ENCODE measurements at regions not wholly inside any gene's neighbourhood (a gene's known extent, or its start where the extent isn't known, plus 50 kb on each side); places are given as distances from the start of the nearest gene placed in this dataset.

- no peak for DNase-seq
Measured at GRCh38 chr3:162138509-162138908, 641.9 kb downstream of the OTOL1 start.

GRCh38 chr3:162139841-162140240 is 643.2 kb downstream of the OTOL1 start:
- no peak for DNase-seq

- no peak for DNase-seq
Measured at GRCh38 chr3:162141272-162141791, 644.7 kb downstream of the OTOL1 start.

- no peak for DNase-seq
Measured at GRCh38 chr3:162142511-162142910, 645.9 kb downstream of the OTOL1 start.

- no peak for DNase-seq
Measured at GRCh38 chr3:162143180-162143579, 646.6 kb downstream of the OTOL1 start.

- no peak for DNase-seq
Measured at GRCh38 chr3:162147996-162148395, 651.4 kb downstream of the OTOL1 start.

- no peak for DNase-seq
Measured at GRCh38 chr3:162150790-162151189, 654.2 kb downstream of the OTOL1 start.

GRCh38 chr3:162152636-162153035 is 656.0 kb downstream of the OTOL1 start:
- DNase-seq, result no peak

GRCh38 chr3:162161595-162161994 is 665.0 kb downstream of the OTOL1 start:
- no peak for DNase-seq

GRCh38 chr3:162165346-162165745 is 668.7 kb downstream of the OTOL1 start:
- no peak for DNase-seq

GRCh38 chr3:162166543-162166942 is 669.9 kb downstream of the OTOL1 start:
- DNase-seq, result no peak

GRCh38 chr3:162168715-162169114 is 672.1 kb downstream of the OTOL1 start:
- no peak for DNase-seq

GRCh38 chr3:162170581-162170980 is 674.0 kb downstream of the OTOL1 start:
- DNase-seq, result no peak

- DNase-seq, result no peak
Measured at GRCh38 chr3:162171970-162172369, 675.4 kb downstream of the OTOL1 start.

GRCh38 chr3:162175145-162175544 is 678.5 kb downstream of the OTOL1 start:
- DNase-seq, result no peak

GRCh38 chr3:162175878-162176277 is 679.3 kb downstream of the OTOL1 start:
- no peak for DNase-seq

- DNase-seq, result no peak
Measured at GRCh38 chr3:162183440-162183839, 686.8 kb downstream of the OTOL1 start.

GRCh38 chr3:162192340-162193029 is 695.9 kb downstream of the OTOL1 start:
- no peak for DNase-seq

GRCh38 chr3:162193148-162194095 is 696.8 kb downstream of the OTOL1 start:
- DNase-seq, result no peak

- no peak for DNase-seq
Measured at GRCh38 chr3:162195147-162195546, 698.5 kb downstream of the OTOL1 start.

GRCh38 chr3:162196964-162197363 is 700.4 kb downstream of the OTOL1 start:
- DNase-seq, result no peak

- DNase-seq, result no peak
Measured at GRCh38 chr3:162200836-162201235, 704.2 kb downstream of the OTOL1 start.

- DNase-seq, result no peak
Measured at GRCh38 chr3:162206648-162207047, 710.0 kb downstream of the OTOL1 start.

GRCh38 chr3:162211470-162211869 is 714.9 kb downstream of the OTOL1 start:
- no peak for DNase-seq
